HG03025 (cell line): ENCODE measurements at regions not wholly inside any gene's neighbourhood (a gene's known extent, or its start where the extent isn't known, plus 50 kb on each side); places are given as distances from the start of the nearest gene placed in this dataset.
"Not testable (repeated sequence)": the region's sequence is repeated elsewhere in the genome, so short reads cannot be mapped to it uniquely, and the experiment has no call there.

Source experiments
- ATAC-seq: cut with Tn5 transposase; IDR thresholded peaks from one replicate; pipeline ENCODE4 v1.9.1; 2021; ENCODE audit warnings: mild to moderate bottlenecking, moderate library complexity; ENCODE audit not compliant: unreplicated experiment, low FRiP score

DNA sequence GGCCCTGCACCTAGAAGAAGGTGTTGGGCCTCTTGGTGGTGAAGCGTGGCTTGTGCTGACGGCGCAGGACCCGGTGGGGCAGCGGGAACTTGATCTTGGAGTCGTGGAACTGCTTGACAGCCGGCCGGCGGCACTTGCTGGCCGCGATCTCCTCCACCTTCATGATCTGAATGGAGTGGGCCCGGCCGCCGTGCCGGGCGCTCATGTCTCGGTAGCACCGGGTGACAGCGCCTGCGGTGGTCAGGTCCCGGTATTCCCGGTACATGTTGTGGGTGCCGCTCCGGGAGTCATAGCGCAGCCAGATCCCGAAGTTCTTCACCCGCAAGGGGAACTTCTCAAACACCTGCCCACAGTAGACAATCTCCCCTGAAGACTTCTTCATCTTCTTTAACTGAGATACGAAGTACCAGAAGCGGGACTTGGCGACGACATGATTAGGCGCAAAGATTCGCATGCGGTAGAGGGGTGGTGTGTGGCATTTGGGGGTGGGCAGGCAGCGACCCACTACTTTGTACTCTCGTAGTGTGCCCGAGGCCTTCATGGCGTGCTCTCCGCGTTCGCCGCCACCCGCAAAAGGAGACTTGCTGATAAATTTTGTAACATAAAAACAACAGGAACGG is 92.1 kb upstream of the MSH6 start:
- ATAC-seq: not testable (repeated sequence)

GRCh38 chr2:47690132-47690531 is 92.8 kb upstream of the MSH6 start:
- ATAC-seq: no peak

GRCh38 chr2:47689118-47689517 is 93.8 kb upstream of the MSH6 start:
- ATAC-seq: peak; percentile 80

DNA sequence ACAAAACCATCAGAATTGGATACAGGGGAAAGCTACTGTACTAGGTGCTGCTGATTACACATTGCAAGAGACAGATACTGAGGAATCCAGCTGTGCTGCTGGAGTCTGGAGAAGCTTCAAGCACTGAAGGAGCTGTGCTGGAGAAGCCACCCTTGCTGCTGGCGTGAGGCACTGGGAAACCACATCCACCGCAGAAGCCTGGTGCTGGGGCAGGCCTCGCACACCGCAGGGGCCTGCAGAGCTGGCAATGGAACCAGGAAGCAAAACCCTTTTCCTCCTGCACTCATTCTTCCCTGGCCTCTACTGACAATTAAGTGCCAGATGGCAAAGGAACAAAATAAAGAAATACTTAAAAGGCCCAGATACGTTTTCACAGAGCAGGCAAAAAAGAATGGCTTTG is 94.4 kb upstream of the MSH6 start:
- ATAC-seq: no peak

DNA sequence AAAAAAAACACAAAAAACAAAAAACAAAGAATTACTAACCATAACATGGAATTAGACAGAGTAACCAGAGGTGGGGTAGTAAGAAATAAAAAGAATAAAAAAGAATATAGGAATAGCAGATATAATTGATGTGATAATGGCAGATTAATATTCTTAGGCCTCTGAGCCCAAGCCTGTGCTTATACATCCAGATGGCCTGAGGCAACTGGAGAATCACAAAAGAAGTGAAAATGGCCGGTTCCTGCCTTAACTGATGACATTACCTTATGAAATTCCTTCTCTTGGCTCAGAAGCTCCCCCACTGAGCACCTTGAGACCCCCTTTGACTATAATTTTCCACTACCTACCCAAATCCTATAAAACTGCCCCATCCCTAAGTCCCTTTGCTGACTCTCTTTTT is 95.1 kb upstream of the MSH6 start:
- ATAC-seq: no peak

DNA sequence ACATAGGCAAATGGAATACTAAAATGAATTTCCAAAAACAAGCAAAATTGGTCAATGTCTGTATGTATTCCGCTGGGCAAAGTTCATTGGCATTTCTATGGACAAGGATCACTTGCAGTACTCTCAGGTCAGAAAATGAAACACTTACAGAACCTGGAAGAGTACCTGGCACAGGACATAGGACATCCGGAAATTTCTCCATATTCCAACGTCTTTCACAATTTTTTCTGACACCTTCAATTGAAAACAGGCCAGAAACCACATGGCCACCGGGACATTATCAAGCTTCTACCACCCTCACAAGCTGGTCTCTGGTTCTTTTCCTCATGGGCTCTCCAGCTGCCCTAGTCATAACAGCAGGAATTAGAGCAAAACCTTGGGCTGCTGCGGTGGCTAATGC is 96.9 kb upstream of the MSH6 start:
- ATAC-seq: no peak

- no peak for ATAC-seq
These were observed 100.7 kb upstream of the MSH6 start for GRCh38 chr2:47682216-47682749.

GRCh38 chr2:47676261-47676926 is 105.6 kb upstream of the KCNK12 start:
- no peak for ATAC-seq

- no peak for ATAC-seq
These were observed 104.5 kb upstream of the KCNK12 start for GRCh38 chr2:47675196-47675825.

DNA sequence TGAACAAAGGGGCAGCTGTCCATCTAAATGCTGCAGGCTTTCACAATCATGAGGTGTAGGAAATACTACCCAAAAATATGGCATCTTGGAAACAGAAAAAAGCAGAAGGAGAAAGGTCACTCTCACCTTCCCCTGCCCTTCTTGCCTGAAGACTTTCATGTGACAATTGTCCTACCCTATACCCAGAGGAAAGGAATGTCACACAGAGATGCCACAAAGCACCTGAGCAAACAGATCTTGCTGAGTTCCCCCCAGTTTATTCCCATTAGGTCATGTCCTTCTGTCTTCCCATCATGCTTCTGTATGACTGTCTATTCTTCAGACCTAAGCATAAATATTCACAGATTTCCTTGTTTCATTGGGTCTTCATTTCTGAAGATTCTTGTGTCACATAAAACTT is 95.5 kb upstream of the KCNK12 start:
- ATAC-seq: no peak

DNA sequence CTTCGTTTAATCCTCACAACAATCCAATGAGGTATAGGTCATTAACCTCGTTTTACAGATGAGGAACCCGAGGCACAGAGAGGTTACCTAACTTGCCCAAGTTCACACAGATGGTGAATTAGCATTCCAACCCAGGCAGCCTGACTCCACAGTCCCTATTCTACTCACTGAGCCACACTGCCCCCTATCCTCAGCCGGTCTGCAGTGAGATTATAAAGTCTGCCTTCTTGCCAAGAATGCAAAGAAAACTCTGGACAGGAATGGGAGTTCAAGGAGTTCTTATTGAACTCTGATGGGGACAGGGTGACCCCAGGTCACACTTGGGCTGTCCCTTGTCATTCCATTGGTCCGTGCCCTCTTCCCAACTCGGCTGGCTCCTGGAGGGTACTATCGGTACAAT is 94.0 kb upstream of the KCNK12 start:
- ATAC-seq: no peak

- ATAC-seq: no peak
These were observed 91.8 kb upstream of the KCNK12 start for GRCh38 chr2:47662552-47662951.

- no peak for ATAC-seq
These were observed 90.5 kb upstream of the KCNK12 start for GRCh38 chr2:47661310-47661709.

DNA sequence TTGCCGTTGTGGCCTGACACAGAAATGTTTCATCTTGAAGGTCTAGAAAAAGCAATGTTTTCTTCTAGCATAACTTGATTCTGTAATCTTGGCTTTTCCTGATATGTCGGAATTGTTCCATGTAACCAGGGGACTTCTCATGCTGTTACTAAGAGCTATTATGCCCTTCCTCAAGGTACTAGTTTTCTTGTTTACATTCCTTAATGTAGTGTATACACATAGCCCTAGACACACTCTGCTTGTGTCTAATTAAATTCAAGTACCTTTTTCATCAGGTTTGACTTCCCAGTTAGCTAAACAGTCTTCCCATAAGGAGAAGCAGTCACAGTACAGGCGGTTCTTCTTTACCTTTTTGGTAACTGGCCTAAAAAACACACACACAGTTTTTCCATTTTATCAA is 89.4 kb upstream of the KCNK12 start:
- ATAC-seq: no peak

DNA sequence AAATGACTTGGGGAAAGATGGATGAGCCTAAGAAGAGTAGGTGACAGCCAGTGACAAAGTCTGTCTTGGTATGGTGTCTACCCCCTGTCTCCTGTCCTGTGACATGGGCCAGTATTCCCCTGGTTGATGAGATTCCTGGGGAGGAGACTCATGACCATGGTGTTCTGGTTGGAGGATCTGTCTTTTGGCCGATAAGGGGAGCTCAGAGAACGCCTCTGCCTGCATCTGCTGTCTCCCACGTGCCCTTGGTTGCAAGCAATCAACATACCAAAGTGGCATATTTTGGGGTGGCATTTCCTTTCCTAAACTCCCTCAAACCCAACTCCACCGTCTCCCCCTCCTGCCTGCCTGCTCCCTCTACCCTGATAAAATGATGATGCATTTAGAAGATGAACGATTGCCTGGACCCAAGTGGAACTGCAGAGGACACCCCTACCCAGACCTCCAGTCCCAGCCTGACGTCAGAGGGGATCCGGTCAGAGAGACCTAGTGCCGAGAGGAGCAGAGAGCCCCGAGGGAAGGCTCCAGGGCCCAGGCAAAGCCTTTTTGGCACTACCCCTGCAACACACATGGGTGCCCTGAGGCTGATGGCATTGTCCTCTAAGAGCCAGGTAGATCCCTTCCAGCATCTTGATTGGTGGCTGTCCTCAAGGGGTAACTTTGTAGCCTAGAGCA is 88.0 kb upstream of the KCNK12 start:
- ATAC-seq: no peak

DNA sequence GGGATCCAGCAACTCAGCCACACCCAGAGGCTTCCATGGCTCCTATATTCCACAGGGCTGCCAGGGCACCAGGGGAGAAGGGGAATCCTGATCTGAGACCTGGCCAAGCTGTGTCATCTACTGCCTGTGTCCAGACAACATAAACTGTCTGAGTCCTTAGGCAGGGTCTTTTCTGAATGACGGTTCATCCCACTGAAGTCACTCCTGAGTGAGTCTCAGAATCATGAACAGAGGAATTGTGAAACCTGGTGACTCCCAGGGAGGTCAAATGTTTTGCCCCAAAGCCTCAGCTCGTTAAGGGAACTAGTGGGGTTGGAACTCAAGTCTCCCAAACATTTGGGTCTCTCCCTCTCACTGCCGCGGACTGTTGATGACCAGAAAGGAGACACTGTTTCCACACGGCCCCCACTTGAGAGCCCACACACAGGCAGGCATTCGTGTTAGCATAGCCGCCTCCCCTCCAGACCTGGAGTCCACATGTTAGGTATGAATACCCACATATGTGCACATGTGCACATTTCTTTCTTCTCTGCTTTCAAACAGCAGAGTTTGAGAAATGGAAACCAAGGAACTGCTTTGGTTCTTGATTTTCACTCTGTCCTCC is 87.2 kb upstream of the KCNK12 start:
- no peak for ATAC-seq

DNA sequence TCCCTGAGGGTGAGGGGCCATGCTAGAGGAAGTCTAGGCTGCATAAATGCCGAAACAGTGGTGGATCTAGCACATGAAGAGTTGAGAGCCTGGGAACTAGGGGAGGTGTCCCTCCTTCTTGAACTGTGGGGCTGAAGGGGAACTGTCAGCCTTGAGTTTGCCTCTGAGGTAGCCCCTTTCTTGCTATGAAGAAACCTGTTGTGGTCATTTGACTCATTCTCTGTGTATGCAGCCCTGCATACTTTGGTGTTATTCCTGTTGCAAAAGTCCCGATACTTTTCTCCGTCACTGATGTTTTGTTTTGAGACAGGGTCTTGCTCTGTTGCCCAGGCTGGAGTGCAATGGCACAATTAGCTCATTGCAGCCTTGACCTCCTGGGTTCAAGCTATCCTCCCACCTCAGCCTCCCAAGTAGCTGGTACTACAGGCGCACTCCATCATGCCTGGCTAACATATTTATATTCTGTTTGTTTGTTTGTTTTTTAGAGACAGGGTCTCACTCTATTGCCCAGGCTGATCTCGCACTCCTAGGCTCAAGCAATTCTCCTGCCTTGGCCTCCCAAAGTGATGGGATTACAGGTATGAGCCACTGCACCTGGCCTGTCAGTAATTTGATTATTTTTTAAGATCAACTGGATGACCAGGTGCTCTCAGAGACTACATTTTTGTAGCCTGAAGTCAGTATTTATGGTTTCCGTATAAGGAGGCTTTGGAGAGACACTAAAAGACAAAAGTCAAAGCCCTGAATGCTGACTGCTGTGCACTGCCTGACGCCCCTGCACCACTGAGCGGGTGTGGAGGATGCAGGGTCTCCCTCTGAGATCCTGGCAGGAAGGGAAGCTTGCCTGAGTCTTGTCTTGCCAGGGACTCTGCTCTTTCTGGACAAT is 86.2 kb upstream of the KCNK12 start:
- ATAC-seq: no peak

DNA sequence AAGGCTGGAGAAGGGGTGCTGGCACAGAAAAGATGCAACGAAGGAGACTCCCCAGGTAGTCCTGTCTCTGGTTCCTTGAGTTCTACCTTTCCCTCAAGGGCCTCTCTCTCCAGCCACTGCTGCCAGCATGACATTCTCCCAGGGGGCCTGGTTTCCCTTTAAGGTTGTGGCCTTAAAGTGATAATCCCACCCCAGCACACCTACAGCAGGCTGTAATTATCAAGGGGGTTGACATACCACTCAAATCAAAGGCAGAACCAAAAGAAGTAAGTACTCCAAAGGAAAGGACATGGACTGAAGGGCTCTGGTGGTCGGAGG is 84.7 kb upstream of the KCNK12 start:
- no peak for ATAC-seq

DNA sequence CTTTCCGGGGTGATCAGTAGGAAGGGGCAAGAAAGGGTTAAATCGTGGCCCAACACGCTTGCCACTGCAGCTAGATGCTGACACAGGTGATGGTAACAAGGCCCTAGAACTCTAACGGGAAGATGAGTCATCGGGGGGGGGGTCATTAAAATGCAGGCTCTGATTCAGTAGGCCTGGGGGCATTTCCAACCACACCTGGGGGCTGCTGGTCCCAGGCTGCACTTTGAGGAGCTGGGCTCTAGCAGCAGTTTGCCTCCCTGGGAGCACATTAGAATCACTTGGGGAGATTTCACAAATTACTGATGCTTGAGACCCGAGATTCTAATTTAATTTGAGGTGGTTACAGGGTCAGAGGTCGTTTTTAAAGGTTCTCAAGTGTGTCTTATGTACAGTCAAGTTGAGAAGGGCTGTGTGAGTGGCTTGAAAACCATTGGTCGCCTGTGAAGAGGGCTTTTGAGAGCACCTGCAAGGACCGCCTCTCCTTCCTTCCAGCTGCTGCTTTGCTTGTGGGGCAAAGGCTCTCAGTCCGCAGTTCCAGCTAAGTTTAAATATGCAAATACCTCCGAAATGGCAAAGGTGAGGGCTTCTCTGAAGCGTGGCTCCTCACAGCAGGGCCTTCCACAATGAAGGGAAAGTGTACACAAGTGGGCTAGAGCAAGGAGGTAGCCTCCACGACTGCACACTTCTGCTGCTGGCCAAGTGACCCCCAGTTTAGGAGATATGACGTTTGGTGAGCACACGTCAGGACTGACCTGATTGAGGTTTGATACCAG is 84.2 kb upstream of the KCNK12 start:
- ATAC-seq: peak; percentile 81
